Upper lobe of right lung (tissue), 1 donor: ENCODE measurements at regions not wholly inside any gene's neighbourhood (a gene's known extent, or its start where the extent isn't known, plus 50 kb on each side); places are given as distances from the start of the nearest gene placed in this dataset.
A peak's percentile ranks its signal among the peaks of the same experiment; 100 is the strongest.

Experiments used
- ATAC-seq: fragments of 200-7000 bp; cut with Tn5 transposase; one replicate; pipeline ENCODE4 v1.9.1; 2020; ENCODE audit warnings: mild to moderate bottlenecking, moderate library complexity
- DNase-seq: peaks from one replicate; pipeline ENCODE4 v3.0.0-alpha.2; 2020
- H3K27ac ChIP-seq: fragments of 200-600 bp; one replicate; pipeline ENCODE4 v1.8.0; 2022
- H3K27me3 ChIP-seq: fragments of 200-600 bp; one replicate; pipeline ENCODE4 v1.8.0; 2022; ENCODE audit warnings: mild to moderate bottlenecking
- H3K36me3 ChIP-seq: fragments of 200-600 bp; one replicate; pipeline ENCODE4 v1.8.0; 2022
- H3K4me1 ChIP-seq: fragments of 200-600 bp; one replicate; pipeline ENCODE4 v1.8.0; 2022
- H3K4me3 ChIP-seq: fragments of 200-600 bp; one replicate; pipeline ENCODE4 v1.8.0; 2022; ENCODE audit warnings: mild to moderate bottlenecking
- H3K9me3 ChIP-seq: fragments of 200-600 bp; one replicate; pipeline ENCODE4 v1.8.0; 2022
- CTCF ChIP-seq: fragments of 200-600 bp; IDR thresholded peaks from one replicate; pipeline ENCODE4 v1.8.0; 2022; ENCODE audit warnings: antibody characterized with exemption
- intact Hi-C: fragments of 100-400 bp; cut with DNase I; formaldehyde crosslinking; loops from one replicate; pipeline ENCODE4 v1.11.0; 2022
- donor health status: DM: no; HTN: yes; CAD: no; lungs with severe emphysema.

DNA sequence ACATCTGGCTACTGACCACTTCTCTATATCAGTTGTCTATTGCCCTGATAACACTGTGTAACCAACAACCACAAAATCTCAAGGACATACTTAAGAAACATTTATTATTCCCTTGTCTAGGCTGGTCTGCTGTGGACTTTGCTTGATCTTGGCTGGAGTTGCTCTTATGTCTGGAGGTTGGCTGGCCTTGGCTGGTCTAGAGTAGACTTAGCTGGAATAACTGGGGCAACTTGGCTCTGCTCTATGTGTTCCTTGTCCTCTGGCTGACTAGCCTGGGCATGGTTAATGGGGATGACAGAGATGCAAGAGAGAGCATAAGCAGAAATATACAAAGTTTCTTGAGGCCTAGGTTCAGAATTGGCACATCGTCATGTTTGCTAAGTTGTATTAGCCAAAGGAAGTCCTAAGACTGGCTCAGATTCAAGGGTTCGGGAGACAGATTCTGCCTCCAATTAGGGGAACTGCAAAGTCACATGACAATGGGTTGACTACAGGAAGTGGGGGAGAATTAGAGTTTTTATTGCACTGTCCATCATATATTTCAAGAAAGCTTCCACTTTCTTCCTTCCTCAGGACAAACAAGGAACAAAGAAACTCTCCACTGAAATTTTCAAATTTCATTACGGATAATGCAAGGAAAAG, 61.4 kb upstream of the HMCN1 start:
- Histone ChIP-seq H3K4me3 (no peak overlapping the region), H3K4me1 (peaks cover 17% of the 10 kb centered on the region), H3K27ac (no peak overlapping the region), H3K36me3 (no peaks in the 10 kb centered on the region), H3K27me3 (no peaks in the 10 kb centered on the region), H3K9me3 (no peaks in the 10 kb centered on the region)
- DNase-seq: no peak
- ATAC-seq: peak; percentile 72
- intact Hi-C loops: no loop called here
- no peak for TF ChIP-seq CTCF

DNA sequence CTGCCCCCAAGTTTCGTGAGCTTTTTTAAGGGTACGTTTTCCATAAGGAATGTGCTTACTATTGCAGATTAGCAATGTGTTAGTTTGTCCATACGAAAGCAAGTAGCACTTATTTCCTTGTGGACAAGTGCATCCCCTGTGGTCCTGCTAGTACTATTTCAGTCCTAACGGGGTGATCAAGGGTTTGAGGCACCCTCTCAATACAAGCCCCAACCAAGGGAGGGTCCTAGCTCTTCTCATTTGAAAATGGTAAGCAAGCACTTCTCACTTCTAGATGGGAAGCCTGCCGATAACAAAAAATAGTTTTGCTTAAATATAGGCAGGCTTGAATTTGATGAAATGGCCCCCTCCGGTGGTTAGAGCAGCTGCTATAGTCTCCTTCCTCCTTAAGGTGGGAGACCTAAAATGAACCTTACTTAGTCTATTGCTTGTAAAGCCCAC, 64.0 kb upstream of the HMCN1 start:
- TF ChIP-seq CTCF: peak; percentile 50
- Histone ChIP-seq H3K27ac (no peak overlapping the region), H3K4me1 (peaks cover 17% of the 10 kb centered on the region), H3K27me3 (no peaks in the 10 kb centered on the region), H3K9me3 (no peaks in the 10 kb centered on the region), H3K36me3 (no peaks in the 10 kb centered on the region), H3K4me3 (no peak overlapping the region)
- intact Hi-C loops: no loop called here
- ATAC-seq (peak; percentile 63), DNase-seq (no peak)

DNA sequence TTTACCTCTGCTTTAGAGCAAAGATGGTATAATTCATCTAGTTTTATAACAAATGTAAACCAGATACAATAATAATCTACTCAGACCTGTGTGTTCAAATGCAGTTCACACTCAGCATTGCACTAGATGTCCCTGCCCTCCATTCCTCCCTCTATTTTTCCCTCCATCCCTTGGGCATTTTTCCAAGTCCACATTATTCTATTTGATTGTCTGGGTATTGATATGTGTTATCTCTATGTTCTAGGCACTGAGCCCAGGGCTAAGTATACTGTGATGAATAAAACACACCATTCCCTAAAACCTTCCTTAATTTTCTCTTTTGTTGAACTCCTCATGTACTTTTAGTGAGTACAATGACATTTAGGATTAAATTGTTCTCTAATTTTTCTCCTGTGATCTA, 66.2 kb upstream of the HMCN1 start:
- H3K27ac ChIP-seq: no peak overlapping the region
- intact Hi-C loops: no loop called here
- H3K9me3 ChIP-seq: no peaks in the 10 kb centered on the region
- no peaks in the 10 kb centered on the region for H3K27me3 ChIP-seq
- no peak overlapping the region for H3K4me3 ChIP-seq
- H3K36me3 ChIP-seq: no peaks in the 10 kb centered on the region
- no peak for TF ChIP-seq CTCF
- ATAC-seq: no peak
- no peak for DNase-seq
- H3K4me1 ChIP-seq: peaks cover 4% of the 10 kb centered on the region

DNA sequence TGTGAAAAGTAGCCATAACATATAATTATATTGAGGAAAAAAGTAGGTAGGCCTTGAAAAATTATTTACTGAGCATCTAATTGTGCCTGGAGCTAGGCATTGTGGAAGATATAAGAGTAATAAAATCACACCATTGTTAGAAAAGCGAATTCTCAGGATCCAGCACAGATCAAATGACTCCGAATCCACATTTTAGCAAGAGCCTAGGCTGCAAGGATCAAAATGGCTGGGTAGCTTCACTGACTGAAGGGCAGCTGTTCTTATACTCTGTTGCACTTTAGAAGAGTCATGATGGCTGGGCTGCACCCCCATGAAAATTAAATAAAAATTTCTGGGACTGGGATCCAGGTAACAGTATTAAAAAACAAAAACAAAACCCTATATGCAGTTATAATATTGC, 67.6 kb upstream of the HMCN1 start:
- Histone ChIP-seq H3K4me3 (no peak overlapping the region), H3K9me3 (no peaks in the 10 kb centered on the region), H3K27me3 (no peaks in the 10 kb centered on the region), H3K4me1 (peaks cover 4% of the 10 kb centered on the region), H3K27ac (no peak overlapping the region), H3K36me3 (no peaks in the 10 kb centered on the region)
- no peak for ATAC-seq
- DNase-seq: no peak
- intact Hi-C loops: no loop called here
- TF ChIP-seq CTCF: no peak

DNA sequence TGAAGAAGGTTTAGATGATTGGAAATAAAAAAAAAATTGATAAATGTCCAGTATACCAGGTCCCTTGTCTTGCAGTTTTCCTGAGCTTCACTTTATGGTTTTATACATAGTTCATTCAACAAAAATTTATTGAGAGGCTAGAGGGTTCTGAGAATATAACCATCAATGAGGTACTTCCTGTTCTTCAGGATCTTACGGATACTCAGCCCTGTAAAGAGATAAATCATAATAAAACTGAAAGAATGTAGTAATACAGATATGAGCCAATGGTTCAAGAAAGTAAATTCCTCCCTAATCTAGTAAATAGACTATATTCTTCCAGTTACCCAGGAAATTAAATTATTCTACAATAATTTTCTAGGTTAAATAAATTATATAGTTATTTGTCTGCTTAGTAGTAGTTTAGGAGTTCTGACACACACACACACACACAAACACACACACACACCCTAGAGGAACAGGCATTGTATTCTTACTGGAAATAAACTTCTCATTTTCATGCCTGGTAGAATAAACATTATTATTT, 70.4 kb upstream of the HMCN1 start:
- H3K4me1 ChIP-seq: no peaks in the 10 kb centered on the region
- intact Hi-C loops: no loop called here
- no peaks in the 10 kb centered on the region for H3K36me3 ChIP-seq
- no peaks in the 10 kb centered on the region for H3K27me3 ChIP-seq
- no peak overlapping the region for H3K27ac ChIP-seq
- ATAC-seq (no peak), DNase-seq (no peak)
- no peak overlapping the region for H3K4me3 ChIP-seq
- no peak for TF ChIP-seq CTCF
- H3K9me3 ChIP-seq: no peaks in the 10 kb centered on the region

DNA sequence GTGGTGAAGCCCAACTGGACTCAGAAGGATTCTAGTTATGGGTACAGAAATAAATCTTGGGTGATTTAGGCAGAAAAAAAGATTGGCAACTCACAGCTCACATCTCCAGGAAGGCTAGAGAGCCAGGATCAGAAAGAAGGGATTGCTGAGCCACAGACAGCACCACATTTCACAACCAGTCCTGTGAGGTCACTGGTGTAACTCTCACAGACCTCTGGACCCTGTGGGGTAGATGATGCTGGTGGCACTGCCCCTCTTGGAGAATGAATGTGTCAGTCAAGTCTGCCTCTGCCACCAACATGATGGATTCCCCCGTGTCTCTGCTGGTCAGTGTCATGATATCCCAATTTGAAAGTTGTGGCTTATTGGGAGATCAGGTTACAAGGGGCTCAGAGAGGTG, 70.9 kb upstream of the HMCN1 start:
- Histone ChIP-seq H3K27ac (no peak overlapping the region), H3K4me3 (no peak overlapping the region), H3K27me3 (no peaks in the 10 kb centered on the region), H3K4me1 (no peaks in the 10 kb centered on the region), H3K9me3 (no peaks in the 10 kb centered on the region), H3K36me3 (no peaks in the 10 kb centered on the region)
- TF ChIP-seq CTCF: no peak
- DNase-seq: no peak
- intact Hi-C loops: no loop called here
- no peak for ATAC-seq
